ENCODE measurements at regions not wholly inside any gene's neighbourhood (a gene's known extent, or its start where the extent isn't known, plus 50 kb on each side); places are given as distances from the start of the nearest gene placed in this dataset.

DNA sequence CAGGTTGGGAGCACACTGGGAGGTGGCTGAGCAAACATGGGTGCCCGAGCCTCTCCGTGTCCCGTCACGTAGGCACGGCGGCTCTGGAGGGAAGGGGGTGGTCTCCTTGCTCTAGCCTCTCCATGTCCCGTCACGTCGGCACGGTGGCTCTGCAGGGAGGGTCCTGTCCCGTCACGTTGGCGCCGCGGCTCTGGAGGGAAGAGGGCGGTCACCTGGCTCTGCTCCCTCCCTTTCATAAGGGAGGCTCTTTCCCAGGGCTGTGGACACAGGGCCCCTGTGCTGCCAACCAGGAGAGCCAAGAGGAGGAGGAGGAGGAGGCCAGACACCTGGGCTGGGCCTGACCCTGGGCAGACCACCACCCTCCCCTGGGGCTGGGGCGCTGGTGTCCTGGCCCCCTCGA is 1173.7 kb downstream of the BRD1 start:
- TF ChIP-seq, protein P1, sequence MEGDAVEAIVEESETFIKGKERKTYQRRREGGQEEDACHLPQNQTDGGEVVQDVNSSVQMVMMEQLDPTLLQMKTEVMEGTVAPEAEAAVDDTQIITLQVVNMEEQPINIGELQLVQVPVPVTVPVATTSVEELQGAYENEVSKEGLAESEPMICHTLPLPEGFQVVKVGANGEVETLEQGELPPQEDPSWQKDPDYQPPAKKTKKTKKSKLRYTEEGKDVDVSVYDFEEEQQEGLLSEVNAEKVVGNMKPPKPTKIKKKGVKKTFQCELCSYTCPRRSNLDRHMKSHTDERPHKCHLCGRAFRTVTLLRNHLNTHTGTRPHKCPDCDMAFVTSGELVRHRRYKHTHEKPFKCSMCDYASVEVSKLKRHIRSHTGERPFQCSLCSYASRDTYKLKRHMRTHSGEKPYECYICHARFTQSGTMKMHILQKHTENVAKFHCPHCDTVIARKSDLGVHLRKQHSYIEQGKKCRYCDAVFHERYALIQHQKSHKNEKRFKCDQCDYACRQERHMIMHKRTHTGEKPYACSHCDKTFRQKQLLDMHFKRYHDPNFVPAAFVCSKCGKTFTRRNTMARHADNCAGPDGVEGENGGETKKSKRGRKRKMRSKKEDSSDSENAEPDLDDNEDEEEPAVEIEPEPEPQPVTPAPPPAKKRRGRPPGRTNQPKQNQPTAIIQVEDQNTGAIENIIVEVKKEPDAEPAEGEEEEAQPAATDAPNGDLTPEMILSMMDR (IDR thresholded peaks at IDR 0.05; ENCODE audit: insufficient read depth, low read length, poor library complexity, severe bottlenecking): no peak
- TF ChIP-seq EZH2phosphoT487 (conservative IDR thresholded peaks at IDR 0.05; ENCODE audit: low read length): no peak
